ENCODE measurements at regions not wholly inside any gene's neighbourhood (a gene's known extent, or its start where the extent isn't known, plus 50 kb on each side); places are given as distances from the start of the nearest gene placed in this dataset.

DNA sequence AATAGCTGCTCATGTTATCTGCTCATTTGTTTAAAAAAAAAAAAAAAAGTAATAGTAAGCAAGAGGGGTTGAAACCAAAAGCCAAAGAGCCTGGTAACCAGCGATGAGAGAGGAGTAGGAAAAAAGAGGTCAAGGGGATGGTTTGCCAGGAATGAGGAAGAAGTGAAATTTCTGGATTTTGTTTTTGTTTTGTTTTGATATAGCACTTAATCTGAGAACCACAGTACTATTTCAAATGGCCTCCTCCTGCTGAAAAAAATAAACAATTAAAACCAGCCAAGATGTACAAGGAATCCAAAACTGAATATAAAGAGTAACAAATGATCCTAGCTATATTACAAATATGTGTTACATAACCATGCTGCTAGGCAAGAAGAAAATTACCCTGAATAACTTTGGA, 213.1 kb downstream of the FGFR2 start:
- Histone ChIP-seq H3K79me2 (ENCODE audit: control insufficient read depth, insufficient read depth, low read length) (no peaks in the 10 kb centered on the region), H4K20me1 (ENCODE audit: control insufficient read depth, insufficient read depth, low read length, poor library complexity, severe bottlenecking) (no peaks in the 10 kb centered on the region), H3K4me3 (ENCODE audit: control extremely low read depth in 1 of 5, extremely low read depth in 1 of 5, insufficient read depth in 1 of 5, low read depth in 2 of 5, low read length in 4 of 5) (no peak overlapping the region), H3K4me1 (ENCODE audit: control insufficient read depth in 2 of 2, insufficient read depth in 2 of 2, low read length in 2 of 2) (no peaks in the 10 kb centered on the region), H3K27ac (ENCODE audit: low read length in 2 of 2) (no peak overlapping the region), H3K9ac (ENCODE audit: low read length) (no peak overlapping the region), H3K27me3 (replicated peaks in 1 of 4; ENCODE audit: control extremely low read depth in 1 of 4, control insufficient read depth in 3 of 4, insufficient read depth in 4 of 4, low read length in 3 of 4) (no peaks in the 10 kb centered on the region), H3K36me3 (replicated peaks in 1 of 2; ENCODE audit: control extremely low read depth in 1 of 2, control insufficient read depth in 1 of 2, extremely low read depth in 1 of 2, insufficient read depth in 2 of 2, low read length in 1 of 2) (no peaks in the 10 kb centered on the region), H3K9me3 (ENCODE audit: control extremely low read depth in 1 of 3, control insufficient read depth in 2 of 3, insufficient read depth in 1 of 3, low read length in 2 of 3) (peaks cover 0 to 7% (median 0%) of the 10 kb centered on the region in 3 donors), H3K4me2 (replicated peaks; ENCODE audit: low read depth, low read length, poor library complexity, severe bottlenecking) (no peak overlapping the region), H2AFZ (ENCODE audit: insufficient read depth, low read depth, low read length, poor library complexity, severe bottlenecking) (no peak overlapping the region)
- DNase-seq: no peak
- H3K4me1 Mint-ChIP-seq: no peaks in the 10 kb centered on the region
- intact Hi-C loops (cut with micrococcal nuclease): no loop called here
- H3K27me3 Mint-ChIP-seq: no peaks in the 10 kb centered on the region
- TF ChIP-seq EZH2 (IDR thresholded peaks at IDR 0.05; ENCODE audit: borderline replicate concordance, insufficient read depth, low read depth, low read length, poor library complexity, severe bottlenecking): no peak
- H3K9me3 Mint-ChIP-seq (ENCODE audit: insufficient read depth): peaks cover 2% of the 10 kb centered on the region
- ChIA-PET CTCF (no interaction called here), POLR2A (no interaction called here)
- H3K27ac Mint-ChIP-seq: no peak overlapping the region
- ATAC-seq (ENCODE audit: low read depth): no peak
- no CpG with 5 or more reads among the region's 1 CpG for WGBS (ENCODE audit: insufficient coverage)
- no peak overlapping the region for H3K4me3 Mint-ChIP-seq

DNA sequence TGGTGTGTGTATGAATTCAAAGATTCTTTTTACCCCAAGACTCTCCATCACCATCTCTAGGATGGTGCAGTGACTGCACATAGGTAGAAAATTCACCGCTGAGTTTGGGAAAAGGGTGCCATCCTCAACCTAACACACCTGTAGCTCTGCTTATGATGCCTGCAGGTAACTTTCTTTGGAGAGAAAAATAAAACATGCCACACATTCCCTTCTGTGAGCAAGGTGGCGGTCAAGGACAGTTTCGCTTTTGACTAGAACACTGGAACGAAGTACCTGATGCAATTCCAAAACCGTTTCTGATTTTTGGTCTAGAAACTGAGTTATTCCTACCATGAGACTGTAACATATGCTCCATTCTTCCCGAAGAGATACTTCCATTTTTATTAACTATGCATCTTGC, 205.6 kb downstream of the FGFR2 start:
- Mint-ChIP-seq H3K27ac (no peak overlapping the region), H3K4me1 (no peaks in the 10 kb centered on the region), H3K27me3 (peaks cover 3% of the 10 kb centered on the region), H3K9me3 (ENCODE audit: insufficient read depth) (no peaks in the 10 kb centered on the region), H3K4me3 (no peak overlapping the region)
- ATAC-seq (ENCODE audit: low read depth): no peak
- no peak for DNase-seq
- CTCF ChIA-PET: no interaction called here
- H3K79me2 ChIP-seq (ENCODE audit: control insufficient read depth, insufficient read depth, low read length): no peaks in the 10 kb centered on the region
- no peaks in the 10 kb centered on the region for H3K36me3 ChIP-seq (replicated peaks in 1 of 2; ENCODE audit: control extremely low read depth in 1 of 2, control insufficient read depth in 1 of 2, extremely low read depth in 1 of 2, insufficient read depth in 2 of 2, low read length in 1 of 2)
- H3K9me3 ChIP-seq (ENCODE audit: control extremely low read depth in 1 of 3, control insufficient read depth in 2 of 3, insufficient read depth in 1 of 3, low read length in 2 of 3): no peaks in the 10 kb centered on the region
- no peak for TF ChIP-seq EZH2 (IDR thresholded peaks at IDR 0.05; ENCODE audit: borderline replicate concordance, insufficient read depth, low read depth, low read length, poor library complexity, severe bottlenecking)
- TF ChIP-seq, protein P1, sequence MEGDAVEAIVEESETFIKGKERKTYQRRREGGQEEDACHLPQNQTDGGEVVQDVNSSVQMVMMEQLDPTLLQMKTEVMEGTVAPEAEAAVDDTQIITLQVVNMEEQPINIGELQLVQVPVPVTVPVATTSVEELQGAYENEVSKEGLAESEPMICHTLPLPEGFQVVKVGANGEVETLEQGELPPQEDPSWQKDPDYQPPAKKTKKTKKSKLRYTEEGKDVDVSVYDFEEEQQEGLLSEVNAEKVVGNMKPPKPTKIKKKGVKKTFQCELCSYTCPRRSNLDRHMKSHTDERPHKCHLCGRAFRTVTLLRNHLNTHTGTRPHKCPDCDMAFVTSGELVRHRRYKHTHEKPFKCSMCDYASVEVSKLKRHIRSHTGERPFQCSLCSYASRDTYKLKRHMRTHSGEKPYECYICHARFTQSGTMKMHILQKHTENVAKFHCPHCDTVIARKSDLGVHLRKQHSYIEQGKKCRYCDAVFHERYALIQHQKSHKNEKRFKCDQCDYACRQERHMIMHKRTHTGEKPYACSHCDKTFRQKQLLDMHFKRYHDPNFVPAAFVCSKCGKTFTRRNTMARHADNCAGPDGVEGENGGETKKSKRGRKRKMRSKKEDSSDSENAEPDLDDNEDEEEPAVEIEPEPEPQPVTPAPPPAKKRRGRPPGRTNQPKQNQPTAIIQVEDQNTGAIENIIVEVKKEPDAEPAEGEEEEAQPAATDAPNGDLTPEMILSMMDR (IDR thresholded peaks at IDR 0.05): no peak
- no peak overlapping the region for H3K4me2 ChIP-seq (replicated peaks; ENCODE audit: low read depth, low read length, poor library complexity, severe bottlenecking)
- H3K9ac ChIP-seq (ENCODE audit: low read length): no peak overlapping the region
- no peak overlapping the region for H3K27ac ChIP-seq (ENCODE audit: low read length in 2 of 2)
- no peaks in the 10 kb centered on the region for H3K4me1 ChIP-seq (ENCODE audit: control insufficient read depth in 2 of 2, insufficient read depth in 2 of 2, low read length in 2 of 2)
- 97% methylated on average over 6 of the region's 6 CpGs for WGBS (ENCODE audit: insufficient coverage)
- H3K4me3 ChIP-seq (ENCODE audit: control extremely low read depth in 1 of 5, extremely low read depth in 1 of 5, insufficient read depth in 1 of 5, low read depth in 2 of 5, low read length in 4 of 5): no peak overlapping the region
- no peaks in the 10 kb centered on the region for H3K27me3 ChIP-seq (replicated peaks in 1 of 4; ENCODE audit: control extremely low read depth in 1 of 4, control insufficient read depth in 3 of 4, insufficient read depth in 4 of 4, low read length in 3 of 4)
- no peak overlapping the region for H2AFZ ChIP-seq (ENCODE audit: insufficient read depth, low read depth, low read length, poor library complexity, severe bottlenecking)
- intact Hi-C loops (cut with micrococcal nuclease): no loop called here
- POLR2A ChIA-PET: no interaction called here
- H4K20me1 ChIP-seq (ENCODE audit: control insufficient read depth, insufficient read depth, low read length, poor library complexity, severe bottlenecking): no peaks in the 10 kb centered on the region

Measured in B cell (primary cell).